ENCODE measurements at regions not wholly inside any gene's neighbourhood (a gene's known extent, or its start where the extent isn't known, plus 50 kb on each side); places are given as distances from the start of the nearest gene placed in this dataset.

DNA sequence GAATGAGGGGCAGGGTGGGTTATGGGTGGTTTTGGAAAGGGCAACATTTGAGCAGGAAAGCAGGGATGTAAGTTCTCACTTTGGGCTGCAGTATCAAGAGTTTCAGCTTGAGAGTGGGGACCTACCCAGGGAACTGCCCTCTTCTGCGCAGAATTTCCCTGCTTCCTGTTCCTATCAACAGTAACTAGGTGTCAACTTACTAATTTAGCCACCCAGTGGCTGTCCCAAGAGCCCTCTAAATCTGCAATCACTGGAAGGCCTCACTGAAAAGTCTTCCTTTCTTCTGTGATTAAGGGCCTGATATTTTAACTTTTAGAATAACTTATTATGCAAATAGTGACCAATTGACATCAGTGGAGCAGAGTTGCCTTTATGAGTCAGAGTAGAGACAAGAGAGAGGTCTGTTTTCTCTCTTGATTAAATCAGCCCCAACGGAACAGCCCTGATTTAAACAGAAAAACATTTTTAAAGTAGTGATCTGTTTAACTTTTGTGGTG lies 118.2 kb upstream of the RIPOR2 start:
- DNase-seq (ENCODE audit: low read depth), result peak; percentile 62
- TF ChIP-seq, protein P1, sequence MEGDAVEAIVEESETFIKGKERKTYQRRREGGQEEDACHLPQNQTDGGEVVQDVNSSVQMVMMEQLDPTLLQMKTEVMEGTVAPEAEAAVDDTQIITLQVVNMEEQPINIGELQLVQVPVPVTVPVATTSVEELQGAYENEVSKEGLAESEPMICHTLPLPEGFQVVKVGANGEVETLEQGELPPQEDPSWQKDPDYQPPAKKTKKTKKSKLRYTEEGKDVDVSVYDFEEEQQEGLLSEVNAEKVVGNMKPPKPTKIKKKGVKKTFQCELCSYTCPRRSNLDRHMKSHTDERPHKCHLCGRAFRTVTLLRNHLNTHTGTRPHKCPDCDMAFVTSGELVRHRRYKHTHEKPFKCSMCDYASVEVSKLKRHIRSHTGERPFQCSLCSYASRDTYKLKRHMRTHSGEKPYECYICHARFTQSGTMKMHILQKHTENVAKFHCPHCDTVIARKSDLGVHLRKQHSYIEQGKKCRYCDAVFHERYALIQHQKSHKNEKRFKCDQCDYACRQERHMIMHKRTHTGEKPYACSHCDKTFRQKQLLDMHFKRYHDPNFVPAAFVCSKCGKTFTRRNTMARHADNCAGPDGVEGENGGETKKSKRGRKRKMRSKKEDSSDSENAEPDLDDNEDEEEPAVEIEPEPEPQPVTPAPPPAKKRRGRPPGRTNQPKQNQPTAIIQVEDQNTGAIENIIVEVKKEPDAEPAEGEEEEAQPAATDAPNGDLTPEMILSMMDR (IDR thresholded peaks at IDR 0.05; ENCODE audit: low read length, missing control alignments), result no peak
- no peak overlapping the region for H3K4me3 ChIP-seq (replicated peaks; ENCODE audit: low read depth, low read length)

DNA sequence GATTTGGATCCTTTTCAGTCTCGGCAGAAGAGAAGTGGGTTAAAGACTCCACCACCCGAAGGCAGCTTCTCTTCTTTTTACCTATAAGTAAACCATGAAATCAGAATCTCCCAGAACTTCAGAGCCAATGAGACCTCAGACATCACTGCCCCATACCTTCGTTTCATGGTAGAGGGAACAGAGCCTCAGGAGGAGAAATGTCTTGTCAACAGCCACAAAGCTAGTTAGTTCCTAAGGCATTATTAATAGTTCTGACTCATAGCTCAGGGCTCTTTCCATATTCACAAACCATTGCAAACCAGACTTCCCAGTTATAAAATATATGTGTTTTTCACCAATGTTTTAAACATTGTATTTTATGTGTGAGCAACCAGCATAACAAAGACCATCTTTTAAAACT lies 118.7 kb upstream of the RIPOR2 start:
- no peak overlapping the region for H3K4me3 ChIP-seq (replicated peaks; ENCODE audit: low read depth, low read length)
- DNase-seq (ENCODE audit: low read depth), result peak; percentile 63

DNA sequence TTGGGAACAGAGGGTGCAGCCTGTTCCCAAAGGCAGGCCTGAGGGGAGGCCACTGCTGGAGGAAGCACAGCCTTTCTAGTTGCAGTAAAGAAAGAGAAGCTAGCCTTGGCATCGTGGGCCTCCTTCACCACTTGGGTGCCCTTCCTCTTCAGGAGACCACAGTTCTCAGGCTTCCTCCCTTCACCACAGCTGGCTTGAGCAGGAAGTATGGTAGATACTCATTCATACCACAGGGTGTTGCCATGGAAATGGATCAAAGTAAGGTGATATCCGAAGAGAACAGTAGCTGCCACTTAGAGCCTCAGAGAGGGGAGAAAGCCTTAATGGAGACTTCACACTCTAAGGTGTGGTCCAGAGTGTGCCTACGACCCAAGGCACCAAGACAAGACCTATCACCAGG lies 120.4 kb upstream of the RIPOR2 start:
- DNase-seq (ENCODE audit: low read depth), result no peak
- TF ChIP-seq, protein P1 (IDR thresholded peaks at IDR 0.05; ENCODE audit: low read length, missing control alignments), result no peak
- H3K4me3 ChIP-seq (replicated peaks; ENCODE audit: low read depth, low read length), result no peak overlapping the region

More for the DNA sequence above, 118.7 kb upstream of the RIPOR2 start:
- TF ChIP-seq, protein P1 (IDR thresholded peaks at IDR 0.05; ENCODE audit: low read length, missing control alignments), result no peak

DNA sequence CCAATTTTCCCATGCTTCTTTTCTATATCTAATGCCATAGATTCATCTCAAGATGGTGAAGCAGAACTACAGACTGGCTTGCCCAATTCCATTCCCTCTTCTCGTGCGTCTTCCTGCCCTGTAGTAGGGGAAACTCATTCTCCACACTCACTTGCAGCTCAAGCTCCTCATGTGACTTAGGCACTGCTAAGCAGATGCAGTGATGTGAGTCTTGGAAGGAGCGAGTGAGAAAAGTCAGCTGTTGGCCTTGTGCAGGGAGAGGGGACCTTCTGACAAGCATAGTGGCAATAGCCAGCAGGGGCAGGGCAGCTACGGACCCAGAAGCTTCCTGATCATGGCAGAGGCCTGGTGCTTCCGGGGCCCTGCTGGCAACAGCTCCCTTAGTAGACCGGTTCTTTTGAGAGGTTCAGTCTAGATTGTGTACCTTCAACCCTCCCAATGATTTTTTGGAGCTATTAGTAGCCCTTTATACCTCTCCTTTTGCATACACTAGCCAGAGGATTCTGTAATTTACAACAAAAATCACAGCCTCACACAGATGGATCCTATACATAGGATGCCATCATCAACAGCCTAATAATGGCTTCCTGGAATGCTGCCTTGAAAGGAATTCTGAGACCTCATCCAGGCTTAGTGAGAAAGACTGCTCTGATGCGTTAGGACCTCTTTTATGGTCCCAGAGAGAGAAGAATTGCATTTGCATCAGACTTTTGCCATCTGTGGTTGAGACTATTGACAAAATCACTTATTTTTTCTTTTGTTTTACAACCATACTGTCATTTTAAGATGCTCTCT lies 121.5 kb upstream of the RIPOR2 start:
- TF ChIP-seq, protein P1 (IDR thresholded peaks at IDR 0.05; ENCODE audit: low read length, missing control alignments), result no peak
- no peak overlapping the region for H3K4me3 ChIP-seq (replicated peaks; ENCODE audit: low read depth, low read length)
- DNase-seq (ENCODE audit: low read depth), result no peak

DNA sequence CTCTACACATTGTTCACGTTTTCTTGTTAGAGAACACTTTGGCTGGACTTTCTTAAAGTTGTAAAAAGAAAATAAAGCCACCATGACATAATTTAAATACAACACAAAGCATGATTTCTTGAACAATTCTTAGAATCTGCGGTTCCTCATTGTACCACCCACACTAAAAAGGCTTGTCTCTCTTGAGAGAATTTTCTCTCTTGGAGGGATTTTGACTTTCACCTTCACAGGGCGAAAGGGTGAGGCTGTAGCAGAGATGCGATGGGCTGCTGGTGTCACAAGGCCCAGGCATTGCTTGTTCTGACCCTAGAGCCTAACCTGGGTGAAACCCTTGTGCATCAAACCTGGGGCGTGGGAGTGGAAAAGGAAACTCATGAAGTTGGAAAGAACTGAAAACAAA lies 122.7 kb upstream of the RIPOR2 start:
- no peak for DNase-seq (ENCODE audit: low read depth)
- no peak overlapping the region for H3K4me3 ChIP-seq (replicated peaks; ENCODE audit: low read depth, low read length)
- TF ChIP-seq, protein P1 (IDR thresholded peaks at IDR 0.05; ENCODE audit: low read length, missing control alignments), result no peak

DNA sequence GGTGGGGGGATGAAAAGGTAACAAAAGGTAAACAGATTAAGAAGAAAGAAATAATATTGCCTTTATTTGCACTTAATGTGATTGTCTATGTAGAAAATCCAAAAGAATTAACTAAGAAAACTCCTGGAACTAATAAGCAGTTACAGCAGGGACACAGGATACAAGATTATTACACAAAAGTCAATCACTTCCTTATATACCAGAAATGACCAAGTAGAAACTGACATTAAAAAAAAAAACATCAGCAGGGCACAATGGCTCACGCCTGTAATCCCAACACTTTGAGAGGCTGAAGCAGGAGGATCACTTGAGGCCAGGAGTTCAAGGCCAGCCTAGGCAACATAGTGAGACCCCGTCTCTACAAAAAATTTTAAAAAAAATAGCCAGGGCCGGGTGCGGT lies 123.2 kb upstream of the RIPOR2 start:
- no peak overlapping the region for H3K4me3 ChIP-seq (replicated peaks; ENCODE audit: low read depth, low read length)
- TF ChIP-seq, protein P1 (IDR thresholded peaks at IDR 0.05; ENCODE audit: low read length, missing control alignments), result no peak
- no peak for DNase-seq (ENCODE audit: low read depth)

DNA sequence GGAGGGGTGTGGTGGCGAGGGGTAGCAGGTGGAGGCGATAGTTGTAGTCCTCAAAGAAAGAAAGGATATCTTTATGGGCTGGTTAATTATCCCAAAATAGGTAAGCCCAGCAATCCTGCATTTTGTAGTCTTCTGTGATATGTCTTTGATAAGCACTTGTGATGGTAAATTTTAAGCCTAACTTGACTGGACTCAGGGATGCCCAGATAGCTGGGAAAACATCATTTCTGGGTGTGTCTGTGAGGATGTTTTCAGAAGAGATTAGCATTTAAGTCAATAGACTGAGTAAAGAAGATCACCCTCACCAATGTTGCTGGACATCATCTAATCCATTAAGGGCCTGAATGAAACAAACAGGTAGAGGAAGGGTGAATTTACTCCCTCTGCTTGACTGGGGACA lies 124.8 kb upstream of the RIPOR2 start:
- H3K4me3 ChIP-seq (replicated peaks; ENCODE audit: low read depth, low read length), result no peak overlapping the region
- DNase-seq (ENCODE audit: low read depth), result no peak
- TF ChIP-seq, protein P1 (IDR thresholded peaks at IDR 0.05; ENCODE audit: low read length, missing control alignments), result no peak
